H1 (cell line): ENCODE measurements at regions not wholly inside any gene's neighbourhood (a gene's known extent, or its start where the extent isn't known, plus 50 kb on each side); places are given as distances from the start of the nearest gene placed in this dataset.

Source experiments
- CTCF ChIA-PET: fragments of 300-600 bp; sonication (Branson Sonifier 250); formaldehyde crosslinking; loops from one replicate; lab custom pipeline; 2021; ENCODE audit not compliant: partially characterized antibody; lab: Charles Lee
- POLR2A ChIA-PET: fragments of 300-600 bp; sonication (Branson Sonifier 250); formaldehyde crosslinking; loops from one replicate; lab custom pipeline; 2021; ENCODE audit warnings: inconsistent platforms; ENCODE audit not compliant: partially characterized antibody; lab: Charles Lee
- DNase-seq, 2 experiments: peaks; one replicate each; pipeline versions ENCODE4 v3.0.0 to v3.0.0-alpha.2; 2010 to 2022; ENCODE audit warnings: low spot score in 2 of 2, low read depth in 1 of 2, mixed read lengths in 1 of 2
- FAIRE-seq: peaks from 2 replicates; lab custom pipeline; 2011; peaks lifted over from hg19 to GRCh38; lab: Jason Lieb, UNC
- H2AFZ ChIP-seq: 2 replicates; pipeline ENCODE4 v1.8.1; 2012; ENCODE audit warnings: low read length, inconsistent platforms
- H2AK5ac ChIP-seq: 2 replicates; pipeline ENCODE4 v1.6.1; 2013; ENCODE audit warnings: low read depth, low read length
- H2BK120ac ChIP-seq: replicated peaks from 2 replicates; pipeline ENCODE3; 2013; ENCODE audit warnings: low read depth, low read length, inconsistent platforms
- H2BK12ac ChIP-seq: 2 replicates; pipeline ENCODE4 v1.6.1; 2013; ENCODE audit warnings: low read depth, low read length
- H2BK15ac ChIP-seq: 2 replicates; pipeline ENCODE4 v1.6.1; 2013; ENCODE audit warnings: low read length
- H2BK20ac ChIP-seq: 2 replicates; pipeline ENCODE4 v1.6.1; 2013; ENCODE audit warnings: low read length
- H2BK5ac ChIP-seq: 2 replicates; pipeline ENCODE4 v1.6.1; 2013; ENCODE audit warnings: low read depth, low read length
- H3K14ac ChIP-seq: 2 replicates; pipeline ENCODE4 v1.6.1; 2013; ENCODE audit warnings: inconsistent platforms; ENCODE audit not compliant: insufficient read length
- H3K18ac ChIP-seq: 2 replicates; pipeline ENCODE4 v1.6.1; 2013; ENCODE audit warnings: low read length; ENCODE audit errors: extremely low read depth
- H3K23ac ChIP-seq: 2 replicates; pipeline ENCODE4 v1.6.1; 2013; ENCODE audit warnings: inconsistent platforms; ENCODE audit not compliant: insufficient read length
- H3K23me2 ChIP-seq: 2 replicates; pipeline ENCODE4 v1.6.1; 2013; ENCODE audit warnings: low read depth, low read length
- H3K27ac ChIP-seq: 2 replicates; pipeline ENCODE4 v1.6.1; 2011; ENCODE audit warnings: low read depth, low read length, inconsistent platforms
- H3K27me3 ChIP-seq, 4 experiments: replicated peaks in 1 of 4; 1 replicate in 1 of 4; 2 replicates in 3 of 4; pipeline versions ENCODE4 v1.6.1 to v1.8.1; 2011 to 2013; ENCODE audit warnings: low read length in 3 of 4, mild to moderate bottlenecking in 3 of 4, inconsistent platforms in 2 of 4, mixed read lengths in 2 of 4, moderate library complexity in 1 of 4; ENCODE audit not compliant: control insufficient read depth in 3 of 4, insufficient read depth in 3 of 4; ENCODE audit errors: extremely low read depth in 1 of 4
- H3K36me3 ChIP-seq, 4 experiments: 2 replicates each; pipeline versions ENCODE4 v1.6.1 to v1.8.1; 2011 to 2013; ENCODE audit warnings: mild to moderate bottlenecking in 4 of 4, low read length in 3 of 4, moderate library complexity in 2 of 4, control low read depth in 1 of 4, inconsistent platforms in 1 of 4; ENCODE audit not compliant: insufficient read depth in 4 of 4, control insufficient read depth in 2 of 4
- H3K4ac ChIP-seq: replicated peaks from 2 replicates; pipeline ENCODE3; 2013; ENCODE audit warnings: low read length, low read depth, mixed read lengths, inconsistent platforms; ENCODE audit not compliant: insufficient read length
- H3K4me1 ChIP-seq, 4 experiments: replicated peaks in 1 of 4; 1 replicate in 1 of 4; 2 replicates in 3 of 4; pipeline versions ENCODE4 v1.6.1 to v1.8.1; 2011 to 2013; ENCODE audit warnings: low read length in 3 of 4, inconsistent platforms in 2 of 4, mixed read lengths in 1 of 4; ENCODE audit not compliant: insufficient read depth in 4 of 4, control insufficient read depth in 3 of 4
- H3K4me2 ChIP-seq, 2 experiments: 2 replicates each; pipeline versions ENCODE4 v1.6.1 to v1.8.1; 2011 to 2013; ENCODE audit warnings: low read depth in 2 of 2, low read length in 2 of 2, control low read depth in 1 of 2, inconsistent platforms in 1 of 2, mild to moderate bottlenecking in 1 of 2; ENCODE audit not compliant: insufficient read depth in 1 of 2
- H3K4me3 ChIP-seq, 4 experiments: fragments of 200-600, 300-600 bp in 1 of 4; sonication (generic), shearing (Covaris generic), sonication (Bioruptor Twin) in 1 of 4; 2 replicates each; pipeline versions ENCODE4 v1.5.1 to v1.8.1; 2011 to 2016; ENCODE audit warnings: low read length in 4 of 4, low read depth in 3 of 4, control low read depth in 2 of 4, inconsistent platforms in 2 of 4, mild to moderate bottlenecking in 2 of 4, mixed read lengths in 1 of 4, moderate library complexity in 1 of 4; ENCODE audit not compliant: insufficient read depth in 2 of 4; ENCODE audit errors: extremely low read depth in 1 of 4
- H3K56ac ChIP-seq: replicated peaks from 2 replicates; pipeline ENCODE3; 2013; ENCODE audit warnings: low read depth, mild to moderate bottlenecking, mixed read lengths, low read length, inconsistent platforms; ENCODE audit not compliant: insufficient read length
- H3K79me1 ChIP-seq: 2 replicates; pipeline ENCODE4 v1.6.1; 2013; ENCODE audit warnings: low read depth, low read length, control low read depth
- H3K79me2 ChIP-seq, 2 experiments: 2 replicates each; pipeline versions ENCODE4 v1.6.1 to v1.8.1; 2012 to 2013; ENCODE audit warnings: low read length in 2 of 2, mild to moderate bottlenecking in 2 of 2, inconsistent platforms in 1 of 2; ENCODE audit not compliant: insufficient read depth in 2 of 2, control insufficient read depth in 1 of 2
- H3K9ac ChIP-seq, 4 experiments: replicated peaks in 1 of 4; 1 replicate in 1 of 4; 2 replicates in 3 of 4; pipeline versions ENCODE4 v1.6.1 to v1.8.1; 2011 to 2013; ENCODE audit warnings: low read depth in 3 of 4, low read length in 3 of 4, control low read depth in 2 of 4, mild to moderate bottlenecking in 2 of 4, moderate library complexity in 2 of 4, inconsistent platforms in 1 of 4; ENCODE audit errors: extremely low read depth in 1 of 4
- H3K9me3 ChIP-seq, 2 experiments: 2 replicates each; pipeline versions ENCODE4 v1.6.1 to v1.8.1; 2012 to 2013; ENCODE audit warnings: mild to moderate bottlenecking in 2 of 2, moderate library complexity in 2 of 2, control low read depth in 1 of 2, inconsistent platforms in 1 of 2, low read depth in 1 of 2, low read length in 1 of 2, mixed read lengths in 1 of 2; ENCODE audit not compliant: insufficient read depth in 2 of 2
- H4K20me1 ChIP-seq, 2 experiments: replicated peaks in 1 of 2; 2 replicates each; pipeline versions ENCODE3 to v1.8.1; 2011 to 2013; ENCODE audit warnings: inconsistent platforms in 2 of 2, low read length in 2 of 2, mild to moderate bottlenecking in 1 of 2; ENCODE audit not compliant: insufficient read depth in 2 of 2, control insufficient read depth in 1 of 2
- H4K5ac ChIP-seq: 2 replicates; pipeline ENCODE4 v1.6.1; 2013; ENCODE audit warnings: low read length, low read depth, mixed read lengths, inconsistent platforms; ENCODE audit not compliant: insufficient read length
- H4K8ac ChIP-seq: 2 replicates; pipeline ENCODE4 v1.8.0; 2013; ENCODE audit warnings: mild to moderate bottlenecking, moderate library complexity, low read length, inconsistent platforms; ENCODE audit not compliant: insufficient read depth; ENCODE audit errors: extremely low read depth
- H4K91ac ChIP-seq: replicated peaks from 2 replicates; pipeline ENCODE3; 2013; ENCODE audit warnings: low read length, mixed read lengths, inconsistent platforms; ENCODE audit not compliant: insufficient read length
- BCL11A ChIP-seq, 2 experiments: IDR thresholded peaks; one replicate each; pipeline ENCODE4 v1.6.1; 2011; ENCODE audit warnings: low read depth in 2 of 2, low read length in 2 of 2, mild to moderate bottlenecking in 2 of 2
- CTBP2 ChIP-seq: IDR thresholded peaks from 2 replicates; pipeline ENCODE4 v1.7.0; 2011; ENCODE audit warnings: borderline replicate concordance, mild to moderate bottlenecking, moderate library complexity, mixed read lengths, low read length; ENCODE audit not compliant: insufficient read depth, insufficient read length
- E2F6 ChIP-seq: IDR thresholded peaks from 2 replicates; pipeline ENCODE4 v1.6.1; 2012; ENCODE audit warnings: inconsistent platforms
- USF2 ChIP-seq: IDR thresholded peaks from 2 replicates; pipeline ENCODE4 v1.6.1; 2011; ENCODE audit warnings: low read length, improper control_type of control experiment
- ZNF274 ChIP-seq: IDR thresholded peaks from 2 replicates; pipeline ENCODE4 v1.7.0; 2012; ENCODE audit warnings: low read length, borderline replicate concordance; ENCODE audit errors: extremely low read depth
- whole genome bisulfite sequencing, 2 experiments: shearing (Covaris generic) in 1 of 2; methylation state at CpG; one replicate each; pipeline versions ENCODE4 v1.1.6 to v1.1.7; 2013 to 2015; ENCODE audit warnings: low lambda C conversion rate in 2 of 2, mixed read lengths in 2 of 2, inconsistent platforms in 1 of 2, low coverage in 1 of 2, missing lambda C conversion rate in 1 of 2; ENCODE audit not compliant: insufficient replicate concordance in 2 of 2, insufficient coverage in 1 of 2, insufficient read length in 1 of 2; ENCODE audit errors: extremely low coverage in 1 of 2, missing lambda C conversion rate in 1 of 2; 5-methylcytosine and 5-hydroxymethylcytosine counted together

DNA sequence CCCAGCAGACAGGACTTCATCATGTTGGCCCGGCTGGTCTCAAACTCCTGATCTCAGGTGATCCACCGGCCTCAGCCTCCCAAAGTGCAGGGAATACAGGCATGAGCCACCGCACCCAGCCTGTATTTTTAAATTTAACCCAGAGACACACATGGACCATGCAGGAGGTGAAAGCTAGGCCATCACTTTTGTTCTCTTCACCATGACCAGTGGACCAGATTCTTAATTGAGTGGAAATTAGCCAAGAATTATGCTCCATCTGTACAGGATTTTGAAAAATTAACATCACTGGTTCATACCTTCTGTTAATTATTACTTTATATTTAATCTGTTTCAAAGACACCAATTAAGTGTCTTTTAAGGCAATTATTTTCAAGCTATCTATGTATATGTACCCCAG, 493.6 kb upstream of the NOX3 start:
- no peaks in the 10 kb centered on the region for H3K79me1 ChIP-seq
- H2BK12ac ChIP-seq = no peak overlapping the region
- H2BK120ac ChIP-seq = no peak overlapping the region
- H3K56ac ChIP-seq = no peak overlapping the region
- no peak for TF ChIP-seq ZNF274
- no peak for TF ChIP-seq CTBP2
- no peak for TF ChIP-seq BCL11A (IDR thresholded peaks at IDR 0.05; ENCODE audit: low read depth in 2 of 2, low read length in 2 of 2)
- no peak for TF ChIP-seq USF2
- TF ChIP-seq E2F6 = no peak
- no peak overlapping the region for H3K18ac ChIP-seq
- H4K8ac ChIP-seq = no peak overlapping the region
- H3K23me2 ChIP-seq = no peaks in the 10 kb centered on the region
- WGBS, 2 experiments = 79% methylated on average over 3 of the region's 3 CpGs; no CpG with 5 or more reads in 1 of the 2 experiments
- H3K23ac ChIP-seq = no peak overlapping the region
- H4K20me1 ChIP-seq = no peaks in the 10 kb centered on the region
- no peak overlapping the region for H3K9ac ChIP-seq
- CTCF ChIA-PET = no interaction called here
- peaks cover 0 to 2% (median 0%) of the 10 kb centered on the region in 4 experiments; a peak in 1 of 8 replicates for H3K36me3 ChIP-seq
- H2AK5ac ChIP-seq = no peak overlapping the region
- no peak overlapping the region for H2AFZ ChIP-seq
- no peak for FAIRE-seq
- no peak overlapping the region for H4K5ac ChIP-seq
- no peak overlapping the region for H3K27ac ChIP-seq
- H2BK20ac ChIP-seq = no peak overlapping the region
- no peak overlapping the region for H3K4ac ChIP-seq
- POLR2A ChIA-PET = no interaction called here
- H2BK15ac ChIP-seq = no peak overlapping the region
- H3K4me1 ChIP-seq = peaks cover 0 to 5% (median 0%) of the 10 kb centered on the region in 4 experiments; a peak in 1 of 7 replicates
- no peak overlapping the region for H4K91ac ChIP-seq
- no peak overlapping the region for H3K4me2 ChIP-seq
- H3K9me3 ChIP-seq = no peaks in the 10 kb centered on the region
- no peaks in the 10 kb centered on the region for H3K79me2 ChIP-seq
- H3K27me3 ChIP-seq = no peaks in the 10 kb centered on the region
- no peak overlapping the region for H2BK5ac ChIP-seq
- no peak overlapping the region for H3K14ac ChIP-seq
- no peak for DNase-seq
- H3K4me3 ChIP-seq = no peak overlapping the region
